Ishikawa (cell line): ENCODE measurements at regions not wholly inside any gene's neighbourhood (a gene's known extent, or its start where the extent isn't known, plus 50 kb on each side); places are given as distances from the start of the nearest gene placed in this dataset.

Source experiments
- CEBPB ChIP-seq: IDR thresholded peaks from 2 replicates; pipeline ENCODE4 v1.6.1; 2012
- CREB1 ChIP-seq: IDR thresholded peaks from 2 replicates; pipeline ENCODE4 v1.6.1; 2012; ENCODE audit warnings: low read depth
- EGR1 ChIP-seq: IDR thresholded peaks from 2 replicates; pipeline ENCODE4 v1.6.1; 2012
- EP300 ChIP-seq: IDR thresholded peaks from 2 replicates; pipeline ENCODE4 v1.6.1; 2012; ENCODE audit warnings: borderline replicate concordance
- FOXM1 ChIP-seq: IDR thresholded peaks from 2 replicates; pipeline ENCODE4 v1.6.1; 2012; ENCODE audit warnings: low read depth, borderline replicate concordance
- MAX ChIP-seq: IDR thresholded peaks from 2 replicates; pipeline ENCODE4 v1.6.1; 2012
- NFIC ChIP-seq: IDR thresholded peaks from 2 replicates; pipeline ENCODE4 v1.6.1; 2012
- RAD21 ChIP-seq: IDR thresholded peaks from 2 replicates; pipeline ENCODE4 v1.6.1; 2012; ENCODE audit warnings: low read depth
- REST ChIP-seq: IDR thresholded peaks from 2 replicates; pipeline ENCODE4 v1.6.1; 2012; ENCODE audit warnings: low read depth, mild to moderate bottlenecking
- TAF1 ChIP-seq: IDR thresholded peaks from 2 replicates; pipeline ENCODE4 v1.6.1; 2012; ENCODE audit warnings: low read depth, mild to moderate bottlenecking
- TCF12 ChIP-seq: IDR thresholded peaks from 2 replicates; pipeline ENCODE4 v1.6.1; 2012; ENCODE audit warnings: low read depth
- TEAD4 ChIP-seq: IDR thresholded peaks from 2 replicates; pipeline ENCODE4 v1.6.1; 2012
- USF1 ChIP-seq: IDR thresholded peaks from 2 replicates; pipeline ENCODE4 v1.6.1; 2012
- YY1 ChIP-seq: IDR thresholded peaks from 2 replicates; pipeline ENCODE4 v1.6.1; 2012; ENCODE audit warnings: low read depth
- ZBTB7A ChIP-seq: IDR thresholded peaks from 2 replicates; pipeline ENCODE4 v1.6.1; 2012; ENCODE audit warnings: low read depth

GRCh38 chr5:178786859-178787499 is 56.5 kb upstream of the ZNF354A start:
- TF ChIP-seq YY1 (no peak), FOXM1 (no peak), TCF12 (no peak), MAX (no peak), CREB1 (no peak), NFIC (no peak), REST (no peak), RAD21 (no peak), TEAD4 (no peak), EP300 (no peak), ZBTB7A (no peak), USF1 (no peak), EGR1 (no peak), CEBPB (no peak), TAF1 (no peak)

GRCh38 chr5:178786417-178786816 is 56.0 kb upstream of the ZNF354A start:
- no peak for TF ChIP-seq CREB1
- TF ChIP-seq EP300, result no peak
- no peak for TF ChIP-seq TEAD4
- TF ChIP-seq TCF12, result no peak
- no peak for TF ChIP-seq CEBPB
- TF ChIP-seq RAD21, result no peak

GRCh38 chr5:178785999-178786398 is 55.5 kb upstream of the ZNF354A start:
- TF ChIP-seq MAX, result no peak
- no peak for TF ChIP-seq EP300
- no peak for TF ChIP-seq TAF1
- TF ChIP-seq CREB1, result no peak

GRCh38 chr5:178784391-178784790 is 53.9 kb upstream of the ZNF354A start:
- TF ChIP-seq EP300, result no peak
- no peak for TF ChIP-seq TCF12
- no peak for TF ChIP-seq TAF1
- TF ChIP-seq ZBTB7A, result no peak
- TF ChIP-seq RAD21, result no peak
- no peak for TF ChIP-seq YY1
- TF ChIP-seq REST, result no peak
- TF ChIP-seq CEBPB, result no peak
- no peak for TF ChIP-seq TEAD4

GRCh38 chr5:178781936-178782335 is 51.5 kb upstream of the ZNF354A start:
- TF ChIP-seq RAD21, result no peak
- TF ChIP-seq EP300, result no peak
- no peak for TF ChIP-seq CEBPB
- no peak for TF ChIP-seq REST
- no peak for TF ChIP-seq USF1
- no peak for TF ChIP-seq CREB1
- no peak for TF ChIP-seq NFIC
- TF ChIP-seq FOXM1, result no peak
- no peak for TF ChIP-seq EGR1
- no peak for TF ChIP-seq YY1
- TF ChIP-seq TCF12, result no peak
- no peak for TF ChIP-seq MAX
- TF ChIP-seq TEAD4, result no peak
